ENCODE measurements at regions not wholly inside any gene's neighbourhood (a gene's known extent, or its start where the extent isn't known, plus 50 kb on each side); places are given as distances from the start of the nearest gene placed in this dataset.

- no peak overlapping the region for H3K4me3 Mint-ChIP-seq (ENCODE audit: unreplicated experiment)
- H3K27me3 Mint-ChIP-seq (ENCODE audit: low read depth, unreplicated experiment) = peaks cover 26% of the 10 kb centered on the region
- Histone ChIP-seq H3K27ac (ENCODE audit: low read depth, low read length) (peak overlapping the region; percentile 51), H3K4me3 (ENCODE audit: insufficient read depth, low read depth, low read length) (no peak overlapping the region), H2AFZ (ENCODE audit: low read depth, low read length) (no peak overlapping the region), H3K9ac (ENCODE audit: low read length) (peak overlapping the region; percentile 24), H3K36me3 (ENCODE audit: insufficient read depth, low read length) (no peaks in the 10 kb centered on the region), H3K27me3 (ENCODE audit: insufficient read depth, low read length) (no peaks in the 10 kb centered on the region), H3K4me1 (ENCODE audit: insufficient read depth, low read length) (peaks cover 8% of the 10 kb centered on the region), H3K9me3 (ENCODE audit: insufficient read depth, low read depth, low read length) (no peaks in the 10 kb centered on the region), H3K79me2 (ENCODE audit: insufficient read depth, low read length) (no peaks in the 10 kb centered on the region), H3K4me2 (ENCODE audit: low read length) (peak overlapping the region; percentile 61), H4K20me1 (ENCODE audit: insufficient read depth, low read length) (no peaks in the 10 kb centered on the region)
- peaks cover 10% of the 10 kb centered on the region for H3K4me1 Mint-ChIP-seq (ENCODE audit: low read depth, unreplicated experiment)
- peak overlapping the region; percentile 68 for H3K27ac Mint-ChIP-seq (ENCODE audit: unreplicated experiment)
- H3K9me3 Mint-ChIP-seq (ENCODE audit: unreplicated experiment) = no peaks in the 10 kb centered on the region
- peak; percentile 80 for DNase-seq (ENCODE audit: low read depth)
- no peaks in the 10 kb centered on the region for H3K36me3 Mint-ChIP-seq (ENCODE audit: low read depth, unreplicated experiment)
- peak; percentile 83 for FAIRE-seq
- no peak for TF ChIP-seq CTCF (IDR thresholded peaks at IDR 0.05; ENCODE audit: insufficient read depth, low read depth, low read length)
- no peak for TF ChIP-seq EZH2 (IDR thresholded peaks at IDR 0.05; ENCODE audit: insufficient read depth, low read length)
Observed at GRCh38 chr22:45083659-45084305, 74.0 kb upstream of the PHF21B start.

- no peaks in the 10 kb centered on the region for H4K20me1 ChIP-seq (ENCODE audit: insufficient read depth, low read length)
- no peaks in the 10 kb centered on the region for H3K27me3 ChIP-seq (ENCODE audit: insufficient read depth, low read length)
- peaks cover 8% of the 10 kb centered on the region for H3K4me1 ChIP-seq (ENCODE audit: insufficient read depth, low read length)
- no peak overlapping the region for H3K4me3 Mint-ChIP-seq (ENCODE audit: unreplicated experiment)
- H3K27ac ChIP-seq (ENCODE audit: low read depth, low read length) = peak overlapping the region; percentile 51
- H3K36me3 Mint-ChIP-seq (ENCODE audit: low read depth, unreplicated experiment) = no peaks in the 10 kb centered on the region
- peak overlapping the region; percentile 68 for H3K27ac Mint-ChIP-seq (ENCODE audit: unreplicated experiment)
- H3K4me2 ChIP-seq (ENCODE audit: low read length) = peak overlapping the region; percentile 61
- peak overlapping the region; percentile 24 for H3K9ac ChIP-seq (ENCODE audit: low read length)
- no peaks in the 10 kb centered on the region for H3K9me3 ChIP-seq (ENCODE audit: insufficient read depth, low read depth, low read length)
- no peaks in the 10 kb centered on the region for H3K36me3 ChIP-seq (ENCODE audit: insufficient read depth, low read length)
- no peak overlapping the region for H3K4me3 ChIP-seq (ENCODE audit: insufficient read depth, low read depth, low read length)
- FAIRE-seq = peak; percentile 17
- DNase-seq (ENCODE audit: low read depth) = no peak
- no peaks in the 10 kb centered on the region for H3K79me2 ChIP-seq (ENCODE audit: insufficient read depth, low read length)
- TF ChIP-seq CTCF (IDR thresholded peaks at IDR 0.05; ENCODE audit: insufficient read depth, low read depth, low read length) (no peak), EZH2 (IDR thresholded peaks at IDR 0.05; ENCODE audit: insufficient read depth, low read length) (no peak)
- H3K27me3 Mint-ChIP-seq (ENCODE audit: low read depth, unreplicated experiment) = peaks cover 19% of the 10 kb centered on the region
- no peak overlapping the region for H2AFZ ChIP-seq (ENCODE audit: low read depth, low read length)
- peaks cover 10% of the 10 kb centered on the region for H3K4me1 Mint-ChIP-seq (ENCODE audit: low read depth, unreplicated experiment)
- no peaks in the 10 kb centered on the region for H3K9me3 Mint-ChIP-seq (ENCODE audit: unreplicated experiment)
Observed at GRCh38 chr22:45084400-45084920, 74.7 kb upstream of the PHF21B start.

- H2AFZ ChIP-seq (ENCODE audit: low read depth, low read length) = no peak overlapping the region
Observed at GRCh38 chr22:45087802-45088201, 75.9 kb upstream of the NUP50 start.

More at GRCh38 chr22:45087802-45088201, 75.9 kb upstream of the NUP50 start:
- peaks cover 14% of the 10 kb centered on the region for H3K4me1 Mint-ChIP-seq (ENCODE audit: low read depth, unreplicated experiment)
- H3K4me3 Mint-ChIP-seq (ENCODE audit: unreplicated experiment) = no peak overlapping the region
- peaks cover 2% of the 10 kb centered on the region for H3K9me3 ChIP-seq (ENCODE audit: insufficient read depth, low read depth, low read length)
- peaks cover 14% of the 10 kb centered on the region for H3K27me3 Mint-ChIP-seq (ENCODE audit: low read depth, unreplicated experiment)
- FAIRE-seq (no peak), DNase-seq (ENCODE audit: low read depth) (peak; percentile 20)
- H3K4me1 ChIP-seq (ENCODE audit: insufficient read depth, low read length) = peaks cover 8% of the 10 kb centered on the region
- H3K27ac ChIP-seq (ENCODE audit: low read depth, low read length) = no peak overlapping the region
- H3K9ac ChIP-seq (ENCODE audit: low read length) = no peak overlapping the region
- H3K79me2 ChIP-seq (ENCODE audit: insufficient read depth, low read length) = no peaks in the 10 kb centered on the region
- no peaks in the 10 kb centered on the region for H3K36me3 ChIP-seq (ENCODE audit: insufficient read depth, low read length)
- no peak overlapping the region for H3K4me2 ChIP-seq (ENCODE audit: low read length)
- no peaks in the 10 kb centered on the region for H3K9me3 Mint-ChIP-seq (ENCODE audit: unreplicated experiment)
- H3K27ac Mint-ChIP-seq (ENCODE audit: unreplicated experiment) = no peak overlapping the region
- H3K27me3 ChIP-seq (ENCODE audit: insufficient read depth, low read length) = no peaks in the 10 kb centered on the region
- no peak overlapping the region for H3K4me3 ChIP-seq (ENCODE audit: insufficient read depth, low read depth, low read length)
- no peak for TF ChIP-seq CTCF (IDR thresholded peaks at IDR 0.05; ENCODE audit: insufficient read depth, low read depth, low read length)
- H4K20me1 ChIP-seq (ENCODE audit: insufficient read depth, low read length) = no peaks in the 10 kb centered on the region
- H3K36me3 Mint-ChIP-seq (ENCODE audit: low read depth, unreplicated experiment) = no peaks in the 10 kb centered on the region
